ENCODE measurements at regions not wholly inside any gene's neighbourhood (a gene's known extent, or its start where the extent isn't known, plus 50 kb on each side); places are given as distances from the start of the nearest gene placed in this dataset.

DNA sequence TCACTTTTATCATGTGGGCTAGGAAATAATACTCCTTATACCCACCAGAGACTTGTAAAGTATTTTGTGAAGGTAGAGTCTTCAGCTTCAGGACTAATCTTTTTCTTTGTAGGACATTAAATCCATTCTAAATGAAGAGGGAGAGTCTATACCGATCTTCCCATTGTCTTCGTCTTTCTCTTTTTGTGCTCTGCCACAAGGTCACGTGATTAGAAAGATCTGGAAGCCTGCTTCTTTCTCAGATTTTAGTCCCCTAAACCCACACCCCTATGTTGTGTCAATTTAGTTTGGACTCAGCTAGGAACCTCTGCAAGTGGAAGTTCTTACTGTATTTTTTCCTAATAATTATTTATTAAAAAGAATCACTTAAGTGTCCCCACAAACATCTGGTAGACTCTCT lies 507.3 kb downstream of the PYDC2 start:
- H3K27me3 ChIP-seq: no peaks in the 10 kb centered on the region
- TF ChIP-seq EZH2phosphoT487 (IDR thresholded peaks at IDR 0.05): no peak
- no peak for TF ChIP-seq EZH2 (IDR thresholded peaks at IDR 0.05)
- peaks cover 24% of the 10 kb centered on the region for H3K9me3 Mint-ChIP-seq
- H2AFZ ChIP-seq (replicated peaks): no peak overlapping the region
- DNase-seq (ENCODE audit: low spot score): no peak
- peaks cover 4% of the 10 kb centered on the region for H3K4me1 ChIP-seq
- H3K4me3 Mint-ChIP-seq: no peak overlapping the region
- H3K27ac ChIP-seq: peak overlapping the region; percentile 18
- H3F3A ChIP-seq (ENCODE audit: low read depth): peaks cover 3% of the 10 kb centered on the region
- H3K36me3 ChIP-seq: no peaks in the 10 kb centered on the region
- peaks cover 2% of the 10 kb centered on the region for H3K36me3 Mint-ChIP-seq
- H3K27me3 Mint-ChIP-seq (ENCODE audit: insufficient read depth, low read depth): peaks cover 5% of the 10 kb centered on the region
- H4K20me1 ChIP-seq (ENCODE audit: low read depth): no peaks in the 10 kb centered on the region
- H3K79me2 ChIP-seq (ENCODE audit: low read depth): no peaks in the 10 kb centered on the region
- H3K27ac Mint-ChIP-seq: peak overlapping the region; percentile 62
- H3K9ac ChIP-seq: no peak overlapping the region
- no peaks in the 10 kb centered on the region for H3K9me3 ChIP-seq (ENCODE audit: low read depth)
- no peak overlapping the region for H3K4me2 ChIP-seq
- H3K4me1 Mint-ChIP-seq: peaks cover 12% of the 10 kb centered on the region
- H3K4me3 ChIP-seq: no peak overlapping the region

DNA sequence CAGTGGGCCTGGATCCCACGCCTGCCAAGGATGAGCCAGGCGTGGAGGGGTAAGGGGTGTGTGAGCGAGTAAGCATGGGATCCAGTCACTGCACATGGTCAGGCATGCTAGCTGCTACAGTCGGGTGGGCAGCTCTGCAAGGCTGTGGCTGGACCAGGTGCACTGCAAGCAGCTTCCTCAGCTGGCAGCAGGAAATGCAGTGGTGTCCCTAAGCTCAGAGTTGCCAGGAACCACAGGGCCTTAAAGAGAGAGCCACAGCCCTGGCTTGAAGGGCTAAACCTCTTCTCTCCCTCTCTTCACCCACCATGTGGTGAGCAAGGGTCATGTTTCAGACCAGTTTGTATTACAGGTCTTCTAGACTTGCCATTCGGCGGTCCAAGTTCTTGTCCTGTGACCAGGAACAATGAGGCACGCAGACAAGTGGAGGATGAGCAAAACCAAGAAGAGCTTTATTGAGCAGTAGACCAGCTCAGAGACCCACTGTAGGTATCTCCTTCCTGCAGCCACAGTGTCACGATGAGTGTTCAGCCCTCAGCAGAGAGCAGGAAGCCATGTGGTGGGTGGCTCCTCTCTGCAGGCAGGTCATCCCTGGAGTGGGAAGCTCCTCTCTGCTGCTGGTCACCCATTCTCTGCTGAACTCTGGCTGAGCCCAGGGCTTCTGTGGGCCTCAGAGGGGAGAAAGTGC lies 511.9 kb downstream of the PYDC2 start:
- Histone ChIP-seq H3K27ac (no peak overlapping the region), H4K20me1 (ENCODE audit: low read depth) (no peaks in the 10 kb centered on the region), H3K9me3 (ENCODE audit: low read depth) (no peaks in the 10 kb centered on the region), H3K36me3 (no peaks in the 10 kb centered on the region), H2AFZ (replicated peaks) (no peak overlapping the region), H3K4me2 (no peak overlapping the region), H3F3A (ENCODE audit: low read depth) (no peaks in the 10 kb centered on the region), H3K27me3 (no peaks in the 10 kb centered on the region), H3K4me3 (no peak overlapping the region), H3K9ac (no peak overlapping the region), H3K4me1 (no peaks in the 10 kb centered on the region), H3K79me2 (ENCODE audit: low read depth) (no peaks in the 10 kb centered on the region)
- peaks cover 2% of the 10 kb centered on the region for H3K4me1 Mint-ChIP-seq
- H3K36me3 Mint-ChIP-seq: no peaks in the 10 kb centered on the region
- H3K4me3 Mint-ChIP-seq: no peak overlapping the region
- H3K27me3 Mint-ChIP-seq (ENCODE audit: insufficient read depth, low read depth): peaks cover 5% of the 10 kb centered on the region
- no peak for TF ChIP-seq EZH2 (IDR thresholded peaks at IDR 0.05)
- no peak for TF ChIP-seq EZH2phosphoT487 (IDR thresholded peaks at IDR 0.05)
- TF ChIP-seq CTCF (IDR thresholded peaks at IDR 0.05): no peak
- no peak overlapping the region for H3K27ac Mint-ChIP-seq
- no peak for DNase-seq (ENCODE audit: low spot score)
- H3K9me3 Mint-ChIP-seq: peaks cover 21% of the 10 kb centered on the region

DNA sequence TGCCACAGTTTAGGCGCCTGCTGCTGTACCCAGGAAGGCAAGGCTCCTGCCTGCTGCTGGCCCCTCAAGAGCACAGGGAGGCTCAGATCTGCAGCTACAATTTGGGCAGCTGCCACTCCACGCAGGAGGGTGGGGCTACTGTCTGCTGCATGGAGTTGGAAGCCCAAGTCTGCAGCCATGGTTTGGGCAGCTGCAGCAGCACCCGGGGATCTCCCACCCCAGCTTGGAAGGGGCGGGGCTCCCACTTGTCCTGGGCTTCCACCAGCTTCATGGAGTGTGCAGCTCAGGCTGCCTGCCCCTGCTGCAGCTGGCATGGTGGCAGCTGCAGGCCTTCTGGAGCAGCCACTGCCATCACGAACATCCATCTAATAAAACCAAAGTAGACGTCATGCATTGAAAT lies 512.9 kb downstream of the PYDC2 start:
- peaks cover 5% of the 10 kb centered on the region for H3K27me3 Mint-ChIP-seq (ENCODE audit: insufficient read depth, low read depth)
- TF ChIP-seq CTCF (IDR thresholded peaks at IDR 0.05): no peak
- TF ChIP-seq EZH2phosphoT487 (IDR thresholded peaks at IDR 0.05): no peak
- TF ChIP-seq EZH2 (IDR thresholded peaks at IDR 0.05): no peak
- peaks cover 23% of the 10 kb centered on the region for H3K9me3 Mint-ChIP-seq
- H3K4me3 Mint-ChIP-seq: no peak overlapping the region
- Histone ChIP-seq H3K9ac (no peak overlapping the region), H3K27ac (no peak overlapping the region), H3K36me3 (no peaks in the 10 kb centered on the region), H3K79me2 (ENCODE audit: low read depth) (no peaks in the 10 kb centered on the region), H3K9me3 (ENCODE audit: low read depth) (no peaks in the 10 kb centered on the region), H3K27me3 (no peaks in the 10 kb centered on the region), H3F3A (ENCODE audit: low read depth) (no peaks in the 10 kb centered on the region), H4K20me1 (ENCODE audit: low read depth) (no peaks in the 10 kb centered on the region), H3K4me1 (no peaks in the 10 kb centered on the region), H3K4me2 (no peak overlapping the region), H3K4me3 (no peak overlapping the region), H2AFZ (replicated peaks) (no peak overlapping the region)
- no peak overlapping the region for H3K27ac Mint-ChIP-seq
- H3K4me1 Mint-ChIP-seq: no peaks in the 10 kb centered on the region
- no peak for DNase-seq (ENCODE audit: low spot score)
- H3K36me3 Mint-ChIP-seq: peaks cover 3% of the 10 kb centered on the region

DNA sequence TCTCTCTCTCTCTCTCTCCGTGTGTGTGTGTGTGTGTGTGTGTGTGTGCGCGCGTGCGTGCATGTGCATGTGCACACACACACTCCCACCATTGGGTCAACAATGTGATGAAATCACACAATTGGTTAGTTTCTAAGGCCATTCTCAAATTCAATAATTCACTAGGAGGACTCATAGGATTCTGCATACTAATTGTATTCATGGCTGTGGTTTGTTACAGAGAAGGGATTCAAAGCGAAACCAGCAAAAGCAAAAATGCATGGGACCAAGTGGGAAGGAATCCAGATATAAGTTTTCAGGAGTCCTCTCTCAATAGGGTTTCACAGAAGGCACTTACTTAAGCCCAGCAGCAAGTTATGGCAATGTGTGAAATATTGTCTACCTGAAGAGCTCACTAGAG lies 515.0 kb downstream of the PYDC2 start:
- H3K4me1 Mint-ChIP-seq: no peaks in the 10 kb centered on the region
- Histone ChIP-seq H3K27ac (no peak overlapping the region), H3K27me3 (no peaks in the 10 kb centered on the region), H3K9ac (no peak overlapping the region), H3K4me2 (no peak overlapping the region), H3K4me1 (no peaks in the 10 kb centered on the region), H3F3A (ENCODE audit: low read depth) (peaks cover 5% of the 10 kb centered on the region), H4K20me1 (ENCODE audit: low read depth) (no peaks in the 10 kb centered on the region), H3K36me3 (peaks cover 4% of the 10 kb centered on the region), H2AFZ (replicated peaks) (no peak overlapping the region), H3K9me3 (ENCODE audit: low read depth) (peaks cover 8% of the 10 kb centered on the region), H3K79me2 (ENCODE audit: low read depth) (no peaks in the 10 kb centered on the region), H3K4me3 (no peak overlapping the region)
- no peak for TF ChIP-seq EZH2phosphoT487 (IDR thresholded peaks at IDR 0.05)
- TF ChIP-seq CTCF (IDR thresholded peaks at IDR 0.05): no peak
- no peak for TF ChIP-seq EZH2 (IDR thresholded peaks at IDR 0.05)
- peaks cover 7% of the 10 kb centered on the region for H3K36me3 Mint-ChIP-seq
- H3K27me3 Mint-ChIP-seq (ENCODE audit: insufficient read depth, low read depth): peaks cover 9% of the 10 kb centered on the region
- H3K9me3 Mint-ChIP-seq: peaks cover 30% of the 10 kb centered on the region
- no peak for DNase-seq (ENCODE audit: low spot score)
- no peak overlapping the region for H3K4me3 Mint-ChIP-seq
- no peak overlapping the region for H3K27ac Mint-ChIP-seq

Measured in neural progenitor cell (in vitro differentiated cells).